ENCODE measurements at regions not wholly inside any gene's neighbourhood (a gene's known extent, or its start where the extent isn't known, plus 50 kb on each side); places are given as distances from the start of the nearest gene placed in this dataset.
A peak's percentile ranks its signal among the peaks of the same experiment; 100 is the strongest.

- Histone ChIP-seq H3K14ac (ENCODE audit: low read length in 2 of 2) (no peak overlapping the region), H3K27me3 (ENCODE audit: control insufficient read depth in 1 of 2, insufficient read depth in 1 of 2, low read length in 2 of 2) (no peaks in the 10 kb centered on the region), H2BK5ac (ENCODE audit: low read depth, low read length, poor library complexity, severe bottlenecking) (no peak overlapping the region), H3K4ac (ENCODE audit: low read depth in 1 of 2, low read length in 2 of 2) (no peak overlapping the region), H3K4me2 (ENCODE audit: low read length, poor library complexity, severe bottlenecking) (no peak overlapping the region), H3K36me3 (ENCODE audit: control insufficient read depth in 1 of 2, insufficient read depth in 2 of 2, low read depth in 1 of 2, low read length in 2 of 2) (no peaks in the 10 kb centered on the region), H3K4me1 (ENCODE audit: control insufficient read depth, insufficient read depth, low read depth, low read length) (no peaks in the 10 kb centered on the region), H3K23ac (ENCODE audit: low read length in 2 of 2) (no peak overlapping the region), H2AK5ac (ENCODE audit: low read length, severe bottlenecking) (no peak overlapping the region), H3K9me3 (ENCODE audit: control insufficient read depth, low read length) (no peaks in the 10 kb centered on the region), H2BK120ac (ENCODE audit: low read depth, low read length) (no peak overlapping the region), H3K9ac (ENCODE audit: low read length) (no peak overlapping the region), H4K8ac (ENCODE audit: low read length) (no peak overlapping the region), H3K27ac (ENCODE audit: low read length, poor library complexity, severe bottlenecking) (no peak overlapping the region), H2BK15ac (ENCODE audit: low read depth, poor library complexity, severe bottlenecking) (no peak overlapping the region), H4K91ac (ENCODE audit: low read length) (no peak overlapping the region), H3K79me1 (replicated peaks; ENCODE audit: low read length, poor library complexity, severe bottlenecking) (no peaks in the 10 kb centered on the region), H3K18ac (ENCODE audit: low read depth in 1 of 2, low read length in 2 of 2) (no peak overlapping the region), H2AFZ (ENCODE audit: low read depth, low read length) (no peak overlapping the region), H3K4me3 (ENCODE audit: insufficient read depth in 1 of 2, low read depth in 1 of 2, low read length in 2 of 2) (no peak overlapping the region), H2BK12ac (ENCODE audit: low read length in 2 of 2) (no peak overlapping the region)
- WGBS, result 87% methylated on average over 7 of the region's 9 CpGs
- peak; percentile 26 for DNase-seq
Measured at GRCh38 chr1:87757676-87758075, 429.0 kb downstream of the LMO4 start.

DNA sequence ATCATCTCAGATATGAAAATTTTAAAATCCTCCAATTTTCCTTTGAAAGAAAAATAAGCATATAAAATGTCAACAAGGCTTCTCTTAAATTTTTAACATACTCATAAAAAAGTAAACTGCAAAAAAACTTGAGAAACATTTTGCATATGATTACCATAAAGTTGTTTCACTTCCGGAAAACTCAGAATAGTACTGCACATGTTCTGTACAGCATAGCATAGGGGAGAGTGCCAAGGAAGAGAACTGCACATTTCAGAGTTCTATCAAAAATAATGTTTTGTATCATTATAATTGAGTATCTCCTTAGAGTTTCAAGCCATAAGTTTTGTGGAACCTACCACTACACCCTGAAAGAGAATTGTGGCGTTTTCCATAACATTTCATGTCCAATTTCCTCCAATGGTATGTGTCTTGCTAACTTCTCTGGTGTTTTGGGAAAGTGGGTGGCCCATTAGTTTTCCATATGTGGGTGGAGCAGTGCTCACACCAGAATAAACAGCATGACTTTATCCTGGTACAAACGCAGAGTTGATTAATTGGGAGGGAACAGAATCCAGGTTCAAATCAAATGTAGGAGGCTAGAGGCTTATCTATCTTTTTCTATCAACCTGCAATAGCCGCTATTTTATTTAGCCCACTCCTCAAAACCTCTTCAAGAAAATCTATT lies 430.9 kb downstream of the LMO4 start:
- H3K18ac ChIP-seq (ENCODE audit: low read depth in 1 of 2, low read length in 2 of 2), result no peak overlapping the region
- 66% methylated on average over 2 of the region's 4 CpGs for WGBS
- no peak overlapping the region for H3K23ac ChIP-seq (ENCODE audit: low read length in 2 of 2)
- H3K9me3 ChIP-seq (ENCODE audit: control insufficient read depth, low read length), result no peaks in the 10 kb centered on the region
- no peak overlapping the region for H3K14ac ChIP-seq (ENCODE audit: low read length in 2 of 2)
- H3K9ac ChIP-seq (ENCODE audit: low read length), result peak overlapping the region; percentile 54
- H2BK5ac ChIP-seq (ENCODE audit: low read depth, low read length, poor library complexity, severe bottlenecking), result no peak overlapping the region
- H3K79me1 ChIP-seq (replicated peaks; ENCODE audit: low read length, poor library complexity, severe bottlenecking), result no peaks in the 10 kb centered on the region
- no peak overlapping the region for H2AFZ ChIP-seq (ENCODE audit: low read depth, low read length)
- H3K27ac ChIP-seq (ENCODE audit: low read length, poor library complexity, severe bottlenecking), result no peak overlapping the region
- H3K4me3 ChIP-seq (ENCODE audit: insufficient read depth in 1 of 2, low read depth in 1 of 2, low read length in 2 of 2), result no peak overlapping the region
- no peak overlapping the region for H3K4ac ChIP-seq (ENCODE audit: low read depth in 1 of 2, low read length in 2 of 2)
- no peak overlapping the region for H4K8ac ChIP-seq (ENCODE audit: low read length)
- H2AK5ac ChIP-seq (ENCODE audit: low read length, severe bottlenecking), result no peak overlapping the region
- DNase-seq, result no peak
- no peak overlapping the region for H2BK12ac ChIP-seq (ENCODE audit: low read length in 2 of 2)
- H2BK15ac ChIP-seq (ENCODE audit: low read depth, poor library complexity, severe bottlenecking), result no peak overlapping the region
- H3K4me2 ChIP-seq (ENCODE audit: low read length, poor library complexity, severe bottlenecking), result no peak overlapping the region
- H3K36me3 ChIP-seq (ENCODE audit: control insufficient read depth in 1 of 2, insufficient read depth in 2 of 2, low read depth in 1 of 2, low read length in 2 of 2), result no peaks in the 10 kb centered on the region
- H3K4me1 ChIP-seq (ENCODE audit: control insufficient read depth, insufficient read depth, low read depth, low read length), result no peaks in the 10 kb centered on the region
- H4K91ac ChIP-seq (ENCODE audit: low read length), result no peak overlapping the region
- no peak overlapping the region for H2BK120ac ChIP-seq (ENCODE audit: low read depth, low read length)
- no peaks in the 10 kb centered on the region for H3K27me3 ChIP-seq (ENCODE audit: control insufficient read depth in 1 of 2, insufficient read depth in 1 of 2, low read length in 2 of 2)

DNA sequence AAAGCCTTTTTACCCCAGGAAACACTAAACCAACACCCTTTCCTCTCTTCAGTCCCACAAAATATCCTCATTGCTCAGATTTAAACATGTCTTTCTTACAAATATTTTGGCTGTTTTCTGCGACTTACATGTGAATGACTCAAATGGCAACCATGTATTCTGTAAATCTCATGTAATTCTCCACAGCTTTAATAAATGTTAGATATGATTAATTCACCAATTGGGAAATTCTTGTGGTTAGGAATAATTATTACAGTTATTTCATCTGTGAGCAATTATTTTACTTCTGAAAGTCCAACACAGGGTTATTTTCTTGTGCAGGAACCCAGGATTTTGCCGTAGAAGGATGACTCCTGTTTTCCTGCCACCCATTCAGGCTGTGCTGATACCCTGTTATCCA lies 431.5 kb downstream of the LMO4 start:
- Histone ChIP-seq H3K4me1 (ENCODE audit: control insufficient read depth, insufficient read depth, low read depth, low read length) (no peaks in the 10 kb centered on the region), H2BK5ac (ENCODE audit: low read depth, low read length, poor library complexity, severe bottlenecking) (no peak overlapping the region), H3K9me3 (ENCODE audit: control insufficient read depth, low read length) (peaks cover 5% of the 10 kb centered on the region), H3K18ac (ENCODE audit: low read depth in 1 of 2, low read length in 2 of 2) (no peak overlapping the region), H3K36me3 (ENCODE audit: control insufficient read depth in 1 of 2, insufficient read depth in 2 of 2, low read depth in 1 of 2, low read length in 2 of 2) (no peaks in the 10 kb centered on the region), H4K8ac (ENCODE audit: low read length) (no peak overlapping the region), H3K23ac (ENCODE audit: low read length in 2 of 2) (no peak overlapping the region), H3K27ac (ENCODE audit: low read length, poor library complexity, severe bottlenecking) (no peak overlapping the region), H4K91ac (ENCODE audit: low read length) (no peak overlapping the region), H3K4me2 (ENCODE audit: low read length, poor library complexity, severe bottlenecking) (no peak overlapping the region), H3K14ac (ENCODE audit: low read length in 2 of 2) (no peak overlapping the region), H3K9ac (ENCODE audit: low read length) (peak overlapping the region; percentile 54), H3K4me3 (ENCODE audit: insufficient read depth in 1 of 2, low read depth in 1 of 2, low read length in 2 of 2) (no peak overlapping the region), H3K27me3 (ENCODE audit: control insufficient read depth in 1 of 2, insufficient read depth in 1 of 2, low read length in 2 of 2) (no peaks in the 10 kb centered on the region), H2AK5ac (ENCODE audit: low read length, severe bottlenecking) (no peak overlapping the region), H2BK12ac (ENCODE audit: low read length in 2 of 2) (no peak overlapping the region), H3K4ac (ENCODE audit: low read depth in 1 of 2, low read length in 2 of 2) (no peak overlapping the region), H2AFZ (ENCODE audit: low read depth, low read length) (no peak overlapping the region), H3K79me1 (replicated peaks; ENCODE audit: low read length, poor library complexity, severe bottlenecking) (no peaks in the 10 kb centered on the region), H2BK15ac (ENCODE audit: low read depth, poor library complexity, severe bottlenecking) (no peak overlapping the region), H2BK120ac (ENCODE audit: low read depth, low read length) (no peak overlapping the region)
- DNase-seq, result no peak
- 100% methylated on average over 1 of the region's 2 CpGs for WGBS

GRCh38 chr1:87760654-87761053 lies 432.0 kb downstream of the LMO4 start:
- no peaks in the 10 kb centered on the region for H3K79me1 ChIP-seq (replicated peaks; ENCODE audit: low read length, poor library complexity, severe bottlenecking)
- H3K9ac ChIP-seq (ENCODE audit: low read length), result peak overlapping the region; percentile 54
- no peak overlapping the region for H3K14ac ChIP-seq (ENCODE audit: low read length in 2 of 2)
- H3K27ac ChIP-seq (ENCODE audit: low read length, poor library complexity, severe bottlenecking), result no peak overlapping the region
- H3K9me3 ChIP-seq (ENCODE audit: control insufficient read depth, low read length), result peaks cover 5% of the 10 kb centered on the region
- H4K91ac ChIP-seq (ENCODE audit: low read length), result no peak overlapping the region
- no peak overlapping the region for H2BK5ac ChIP-seq (ENCODE audit: low read depth, low read length, poor library complexity, severe bottlenecking)
- H3K23ac ChIP-seq (ENCODE audit: low read length in 2 of 2), result no peak overlapping the region
- WGBS, result no CpG with 5 or more reads among the region's 1 CpG
- no peak for DNase-seq
- H3K4ac ChIP-seq (ENCODE audit: low read depth in 1 of 2, low read length in 2 of 2), result no peak overlapping the region
- no peak overlapping the region for H2BK12ac ChIP-seq (ENCODE audit: low read length in 2 of 2)
- H3K4me1 ChIP-seq (ENCODE audit: control insufficient read depth, insufficient read depth, low read depth, low read length), result no peaks in the 10 kb centered on the region
- no peak overlapping the region for H2BK120ac ChIP-seq (ENCODE audit: low read depth, low read length)
- H2AK5ac ChIP-seq (ENCODE audit: low read length, severe bottlenecking), result no peak overlapping the region
- H2AFZ ChIP-seq (ENCODE audit: low read depth, low read length), result no peak overlapping the region
- H4K8ac ChIP-seq (ENCODE audit: low read length), result no peak overlapping the region
- no peak overlapping the region for H3K4me2 ChIP-seq (ENCODE audit: low read length, poor library complexity, severe bottlenecking)
- H2BK15ac ChIP-seq (ENCODE audit: low read depth, poor library complexity, severe bottlenecking), result no peak overlapping the region
- no peaks in the 10 kb centered on the region for H3K27me3 ChIP-seq (ENCODE audit: control insufficient read depth in 1 of 2, insufficient read depth in 1 of 2, low read length in 2 of 2)
- no peak overlapping the region for H3K18ac ChIP-seq (ENCODE audit: low read depth in 1 of 2, low read length in 2 of 2)
- H3K4me3 ChIP-seq (ENCODE audit: insufficient read depth in 1 of 2, low read depth in 1 of 2, low read length in 2 of 2), result no peak overlapping the region
- H3K36me3 ChIP-seq (ENCODE audit: control insufficient read depth in 1 of 2, insufficient read depth in 2 of 2, low read depth in 1 of 2, low read length in 2 of 2), result no peaks in the 10 kb centered on the region
